DOHH2 (cell line): ENCODE measurements at regions not wholly inside any gene's neighbourhood (a gene's known extent, or its start where the extent isn't known, plus 50 kb on each side); places are given as distances from the start of the nearest gene placed in this dataset.

Source experiments
- H3F3A ChIP-seq: fragments of 200-600 bp; sonication (generic), shearing (Covaris generic); 2 replicates; pipeline ENCODE4 v1.6.0; 2016; ENCODE audit warnings: antibody characterized with exemption, mild to moderate bottlenecking; ENCODE audit not compliant: control insufficient read depth, insufficient read depth
- H3K27ac ChIP-seq: fragments of 200-600 bp; sonication (generic); 2 replicates; pipeline ENCODE4 v1.5.1; 2014; ENCODE audit warnings: low read depth, mild to moderate bottlenecking, low read length, moderate library complexity
- H3K27me3 ChIP-seq: fragments of 200-600 bp; sonication (generic); 2 replicates; pipeline ENCODE4 v1.6.1; 2014; ENCODE audit warnings: mild to moderate bottlenecking, low read length, mixed read lengths; ENCODE audit not compliant: control insufficient read depth
- H3K36me3 ChIP-seq: fragments of 200-600 bp; sonication (generic); 2 replicates; pipeline ENCODE4 v1.6.1; 2014; ENCODE audit warnings: mild to moderate bottlenecking, low read length, moderate library complexity, mixed read lengths; ENCODE audit not compliant: control insufficient read depth
- H3K4me1 ChIP-seq: fragments of 200-600 bp; sonication (generic); 2 replicates; pipeline ENCODE4 v1.6.1; 2014; ENCODE audit warnings: mild to moderate bottlenecking, low read length, mixed read lengths; ENCODE audit not compliant: control insufficient read depth
- H3K4me2 ChIP-seq: fragments of 200-600 bp; sonication (generic); 2 replicates; pipeline ENCODE4 v1.6.0; 2014; ENCODE audit warnings: mild to moderate bottlenecking, low read length, moderate library complexity
- H3K4me3 ChIP-seq: fragments of 200-600 bp; sonication (generic); 2 replicates; pipeline ENCODE4 v1.5.1; 2014; ENCODE audit warnings: mild to moderate bottlenecking, low read length, mixed read lengths
- H3K79me2 ChIP-seq: fragments of 200-600 bp; sonication (generic); 2 replicates; pipeline ENCODE4 v1.6.1; 2014; ENCODE audit warnings: mild to moderate bottlenecking, low read length, mixed read lengths; ENCODE audit not compliant: control insufficient read depth
- H3K9me2 ChIP-seq: fragments of 200-600 bp; sonication (generic); replicated peaks from 2 replicates; pipeline ENCODE4 v1.6.1; 2014; ENCODE audit warnings: mild to moderate bottlenecking, low read length, mixed read lengths; ENCODE audit not compliant: control insufficient read depth
- H3K9me3 ChIP-seq: fragments of 200-600 bp; sonication (generic); 2 replicates; pipeline ENCODE4 v1.6.1; 2014; ENCODE audit warnings: antibody characterized with exemption, low read length, mixed read lengths; ENCODE audit not compliant: control insufficient read depth, insufficient read depth
- H4K20me1 ChIP-seq: fragments of 200-600 bp; sonication (generic); 2 replicates; pipeline ENCODE4 v1.6.0; 2014; ENCODE audit warnings: low read depth, mild to moderate bottlenecking, antibody characterized with exemption, low read length, moderate library complexity; ENCODE audit not compliant: control insufficient read depth, insufficient read depth
- EZH2phosphoT487 ChIP-seq: fragments of 200-600 bp; sonication (generic); IDR thresholded peaks from 2 replicates; pipeline ENCODE4 v1.6.1; 2017; ENCODE audit warnings: borderline replicate concordance, mild to moderate bottlenecking, antibody characterized with exemption, low read length, moderate library complexity, mixed read lengths
- TF ChIP-seq, protein P1 (sequence below): fragments of 200-600 bp; sonication (generic); IDR thresholded peaks from one replicate; pipeline ENCODE4 v1.5.1; 2014; ENCODE audit warnings: antibody characterized with exemption, mild to moderate bottlenecking, low read depth, low read length; ENCODE audit not compliant: poor library complexity, severe bottlenecking

DNA sequence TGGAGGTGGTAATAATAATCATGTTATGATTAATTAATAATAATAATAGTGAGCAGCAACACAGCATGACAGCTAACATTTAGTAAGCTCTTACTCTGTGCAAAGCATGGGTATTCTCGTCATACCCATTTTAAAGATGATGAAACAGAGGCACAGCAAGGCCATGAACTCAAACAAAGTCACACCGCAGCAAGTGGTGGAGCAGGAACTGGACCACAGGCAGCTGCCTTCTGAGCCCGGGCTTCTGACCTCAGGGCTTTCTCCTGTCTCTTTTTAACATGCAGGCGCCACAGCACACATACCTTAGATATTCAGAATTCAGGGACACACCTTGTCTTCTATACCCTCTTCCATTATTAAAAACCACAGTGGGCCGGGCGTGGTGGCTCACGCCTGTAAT lies 50.7 kb upstream of the SPATA12 start:
- no peaks in the 10 kb centered on the region for H4K20me1 ChIP-seq
- no peak overlapping the region for H3K27ac ChIP-seq

DNA sequence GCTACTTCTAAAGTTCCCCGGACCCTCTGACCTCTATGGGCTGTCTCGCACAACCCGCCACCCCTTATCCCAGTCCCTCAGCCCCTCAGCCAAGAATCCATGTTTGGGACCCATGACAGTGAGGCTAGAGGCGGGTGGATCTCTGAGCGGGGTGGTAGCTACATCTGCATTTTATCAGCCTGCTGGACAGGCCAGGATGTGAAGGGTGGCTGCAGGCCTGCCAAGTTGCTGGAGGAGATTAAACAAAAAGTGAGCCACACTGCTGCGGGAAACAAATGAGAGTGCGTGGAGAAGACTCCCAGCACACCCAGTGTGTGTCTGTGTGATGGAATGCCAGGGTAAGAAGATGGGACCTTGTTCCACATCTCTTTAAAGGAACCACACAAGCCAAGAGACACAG lies 51.1 kb upstream of the SPATA12 start:
- H3K9me3 ChIP-seq, result no peaks in the 10 kb centered on the region
- no peak overlapping the region for H3K27ac ChIP-seq
- H3F3A ChIP-seq, result no peaks in the 10 kb centered on the region
- no peak overlapping the region for H3K4me3 ChIP-seq
- TF ChIP-seq, protein P1, sequence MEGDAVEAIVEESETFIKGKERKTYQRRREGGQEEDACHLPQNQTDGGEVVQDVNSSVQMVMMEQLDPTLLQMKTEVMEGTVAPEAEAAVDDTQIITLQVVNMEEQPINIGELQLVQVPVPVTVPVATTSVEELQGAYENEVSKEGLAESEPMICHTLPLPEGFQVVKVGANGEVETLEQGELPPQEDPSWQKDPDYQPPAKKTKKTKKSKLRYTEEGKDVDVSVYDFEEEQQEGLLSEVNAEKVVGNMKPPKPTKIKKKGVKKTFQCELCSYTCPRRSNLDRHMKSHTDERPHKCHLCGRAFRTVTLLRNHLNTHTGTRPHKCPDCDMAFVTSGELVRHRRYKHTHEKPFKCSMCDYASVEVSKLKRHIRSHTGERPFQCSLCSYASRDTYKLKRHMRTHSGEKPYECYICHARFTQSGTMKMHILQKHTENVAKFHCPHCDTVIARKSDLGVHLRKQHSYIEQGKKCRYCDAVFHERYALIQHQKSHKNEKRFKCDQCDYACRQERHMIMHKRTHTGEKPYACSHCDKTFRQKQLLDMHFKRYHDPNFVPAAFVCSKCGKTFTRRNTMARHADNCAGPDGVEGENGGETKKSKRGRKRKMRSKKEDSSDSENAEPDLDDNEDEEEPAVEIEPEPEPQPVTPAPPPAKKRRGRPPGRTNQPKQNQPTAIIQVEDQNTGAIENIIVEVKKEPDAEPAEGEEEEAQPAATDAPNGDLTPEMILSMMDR, result no peak
- TF ChIP-seq EZH2phosphoT487, result no peak
- H3K27me3 ChIP-seq, result no peaks in the 10 kb centered on the region
- no peaks in the 10 kb centered on the region for H3K36me3 ChIP-seq
- H3K9me2 ChIP-seq, result no peaks in the 10 kb centered on the region
- H4K20me1 ChIP-seq, result no peaks in the 10 kb centered on the region
- H3K79me2 ChIP-seq, result no peaks in the 10 kb centered on the region
- peaks cover 9% of the 10 kb centered on the region for H3K4me1 ChIP-seq
- no peak overlapping the region for H3K4me2 ChIP-seq

More for the DNA sequence above, 50.7 kb upstream of the SPATA12 start:
- Histone ChIP-seq H3K9me3 (no peaks in the 10 kb centered on the region), H3K4me2 (no peak overlapping the region), H3K79me2 (no peaks in the 10 kb centered on the region), H3F3A (no peaks in the 10 kb centered on the region), H3K9me2 (no peaks in the 10 kb centered on the region), H3K4me3 (no peak overlapping the region), H3K27me3 (no peaks in the 10 kb centered on the region), H3K4me1 (peaks cover 10% of the 10 kb centered on the region), H3K36me3 (no peaks in the 10 kb centered on the region)
- TF ChIP-seq, protein P1, result no peak
- no peak for TF ChIP-seq EZH2phosphoT487

DNA sequence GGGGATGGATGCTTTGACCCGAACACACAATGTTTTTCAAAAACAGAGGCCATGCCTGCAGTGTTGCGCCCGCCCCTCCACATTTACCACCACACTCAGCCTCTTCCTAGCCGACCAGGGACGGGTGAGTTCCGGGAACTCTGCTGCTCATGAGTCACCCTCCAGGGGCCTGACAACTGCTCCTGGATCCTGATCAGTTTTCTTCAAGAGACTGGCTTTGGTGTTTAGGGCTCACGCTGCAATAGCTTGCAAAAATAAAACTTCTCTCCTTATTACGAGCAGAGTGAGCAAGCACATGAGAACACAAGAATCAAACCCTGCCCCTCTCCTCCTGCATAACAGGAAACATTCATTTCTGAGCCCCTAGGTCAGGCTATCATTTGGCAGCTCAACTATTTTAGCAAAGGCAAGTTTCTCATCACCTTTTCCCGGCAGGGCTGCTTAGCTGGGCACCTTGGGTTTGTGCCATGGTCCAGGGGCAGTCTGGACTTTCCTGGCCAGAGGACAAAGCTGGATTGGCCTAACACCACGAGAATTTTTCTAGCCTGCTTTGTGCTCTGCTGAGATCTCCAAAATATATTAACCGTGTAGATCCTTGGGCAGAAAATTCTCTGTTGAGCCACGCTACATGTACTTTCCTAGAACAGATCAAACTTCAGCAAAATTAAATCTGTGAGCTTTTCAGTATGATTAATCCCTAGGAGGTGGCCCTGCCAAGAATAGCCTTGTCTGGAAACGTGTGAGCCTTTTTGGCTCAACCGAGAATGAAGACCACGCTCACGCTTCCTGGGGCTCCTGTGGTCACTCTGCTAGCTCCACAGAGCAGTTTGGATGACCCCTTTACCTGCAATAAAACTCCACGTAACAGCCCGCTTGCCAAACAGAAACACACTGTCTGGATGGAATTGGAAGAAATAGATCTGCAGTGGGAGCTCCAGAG lies 52.7 kb upstream of the SPATA12 start:
- H3K9me3 ChIP-seq, result no peaks in the 10 kb centered on the region
- no peaks in the 10 kb centered on the region for H3K27me3 ChIP-seq
- no peak overlapping the region for H3K4me2 ChIP-seq
- no peaks in the 10 kb centered on the region for H4K20me1 ChIP-seq
- H3F3A ChIP-seq, result no peaks in the 10 kb centered on the region
- H3K27ac ChIP-seq, result no peak overlapping the region
- H3K4me1 ChIP-seq, result peaks cover 9% of the 10 kb centered on the region
- H3K9me2 ChIP-seq, result no peaks in the 10 kb centered on the region
- no peak overlapping the region for H3K4me3 ChIP-seq
- no peaks in the 10 kb centered on the region for H3K79me2 ChIP-seq
- no peaks in the 10 kb centered on the region for H3K36me3 ChIP-seq
- TF ChIP-seq EZH2phosphoT487, result no peak
- TF ChIP-seq, protein P1, result no peak
